ENCODE measurements at regions not wholly inside any gene's neighbourhood (a gene's known extent, or its start where the extent isn't known, plus 50 kb on each side); places are given as distances from the start of the nearest gene placed in this dataset.

DNA sequence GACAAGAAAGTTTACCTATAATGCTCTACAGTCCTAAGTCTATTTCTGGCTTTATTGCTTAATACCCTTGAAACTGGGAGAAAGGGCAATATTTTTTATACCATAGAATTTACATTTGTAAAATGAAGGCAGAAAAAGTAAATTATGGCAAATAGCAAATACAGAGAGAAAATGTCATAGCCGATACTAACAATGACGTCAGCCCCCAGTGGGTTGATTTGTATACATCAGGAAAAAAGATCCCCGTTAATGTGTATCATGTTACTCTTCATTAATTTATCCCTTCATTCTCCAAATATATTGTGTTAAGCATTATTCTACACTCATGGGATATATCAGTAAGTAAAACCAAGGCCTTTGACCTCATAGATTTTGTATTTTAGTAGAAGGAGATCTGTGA is 445.1 kb upstream of the SYT1 start:
- ChIA-PET CTCF (no interaction called here), POLR2A (no interaction called here)
- dilution Hi-C loops (cut with MboI; ENCODE audit: extremely low pct_ligation_motif_present, low sequenced_read_pairs), result no loop called here
- H3K9me1 ChIP-seq (replicated peaks; ENCODE audit: control insufficient read depth, extremely low read depth, insufficient read depth, low read length), result no peaks in the 10 kb centered on the region
- FAIRE-seq (no peak), DNase-seq (ENCODE audit: low read depth, low spot score) (no peak)
- H3K79me2 ChIP-seq (ENCODE audit: control insufficient read depth, insufficient read depth, low read length), result no peaks in the 10 kb centered on the region
- no peaks in the 10 kb centered on the region for H3K9me3 ChIP-seq (replicated peaks; ENCODE audit: control insufficient read depth, insufficient read depth, low read length)
- no peak overlapping the region for H3K4me3 ChIP-seq (replicated peaks in 1 of 3; ENCODE audit: insufficient read depth in 1 of 3, low read depth in 1 of 3, low read length in 3 of 3)
- no peaks in the 10 kb centered on the region for H4K20me1 ChIP-seq (replicated peaks; ENCODE audit: control insufficient read depth, extremely low read depth, insufficient read depth, low read length)
- peaks cover 2% of the 10 kb centered on the region in 2 experiments for H3K27me3 ChIP-seq (ENCODE audit: control insufficient read depth in 2 of 2, insufficient read depth in 2 of 2, low read length in 2 of 2)
- H3K4me1 ChIP-seq (ENCODE audit: control insufficient read depth, extremely low read depth, insufficient read depth, low read length), result no peaks in the 10 kb centered on the region
- intact Hi-C loops (cut with micrococcal nuclease), result no loop called here
- H3K9ac ChIP-seq (replicated peaks; ENCODE audit: extremely low read depth, insufficient read depth, low read length), result no peak overlapping the region
- TF ChIP-seq, protein P1, sequence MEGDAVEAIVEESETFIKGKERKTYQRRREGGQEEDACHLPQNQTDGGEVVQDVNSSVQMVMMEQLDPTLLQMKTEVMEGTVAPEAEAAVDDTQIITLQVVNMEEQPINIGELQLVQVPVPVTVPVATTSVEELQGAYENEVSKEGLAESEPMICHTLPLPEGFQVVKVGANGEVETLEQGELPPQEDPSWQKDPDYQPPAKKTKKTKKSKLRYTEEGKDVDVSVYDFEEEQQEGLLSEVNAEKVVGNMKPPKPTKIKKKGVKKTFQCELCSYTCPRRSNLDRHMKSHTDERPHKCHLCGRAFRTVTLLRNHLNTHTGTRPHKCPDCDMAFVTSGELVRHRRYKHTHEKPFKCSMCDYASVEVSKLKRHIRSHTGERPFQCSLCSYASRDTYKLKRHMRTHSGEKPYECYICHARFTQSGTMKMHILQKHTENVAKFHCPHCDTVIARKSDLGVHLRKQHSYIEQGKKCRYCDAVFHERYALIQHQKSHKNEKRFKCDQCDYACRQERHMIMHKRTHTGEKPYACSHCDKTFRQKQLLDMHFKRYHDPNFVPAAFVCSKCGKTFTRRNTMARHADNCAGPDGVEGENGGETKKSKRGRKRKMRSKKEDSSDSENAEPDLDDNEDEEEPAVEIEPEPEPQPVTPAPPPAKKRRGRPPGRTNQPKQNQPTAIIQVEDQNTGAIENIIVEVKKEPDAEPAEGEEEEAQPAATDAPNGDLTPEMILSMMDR (IDR thresholded peaks at IDR 0.05; ENCODE audit: extremely low read depth in 1 of 2, insufficient read depth in 1 of 2, low read depth in 1 of 2, low read length in 2 of 2), result no peak
- TF ChIP-seq EZH2 (IDR thresholded peaks at IDR 0.05; ENCODE audit: borderline replicate concordance, low read depth, low read length, severe bottlenecking) (no peak), POLR2A (IDR thresholded peaks at IDR 0.05; ENCODE audit: low read depth, low read length) (no peak), POLR2AphosphoS5 (IDR thresholded peaks at IDR 0.05; ENCODE audit: insufficient read depth, low read depth, low read length) (no peak), JUN (IDR thresholded peaks at IDR 0.05; ENCODE audit: borderline replicate concordance, insufficient read depth, insufficient read length, low read depth) (no peak), MYC (IDR thresholded peaks at IDR 0.05; ENCODE audit: low read depth, low read length) (no peak), GATA2 (IDR thresholded peaks at IDR 0.05; ENCODE audit: insufficient read depth, insufficient read length, low read depth, low read length) (no peak), FOS (IDR thresholded peaks at IDR 0.05; ENCODE audit: borderline replicate concordance, insufficient read depth, low read length) (no peak), MAX (IDR thresholded peaks at IDR 0.05; ENCODE audit: insufficient read depth, insufficient read length) (no peak)
- H3K36me3 ChIP-seq (ENCODE audit: control insufficient read depth in 2 of 2, extremely low read depth in 1 of 2, insufficient read depth in 2 of 2, low read length in 2 of 2), result no peaks in the 10 kb centered on the region
- H2AFZ ChIP-seq (ENCODE audit: low read depth, low read length), result no peak overlapping the region
- no TSS peak for BruUV-seq (replicated peaks)
- H3K4me2 ChIP-seq (ENCODE audit: insufficient read depth, low read length), result no peak overlapping the region
- no peak overlapping the region for H3K27ac ChIP-seq (ENCODE audit: insufficient read depth, low read depth, low read length)
